ENCODE measurements at regions not wholly inside any gene's neighbourhood (a gene's known extent, or its start where the extent isn't known, plus 50 kb on each side); places are given as distances from the start of the nearest gene placed in this dataset.

DNA sequence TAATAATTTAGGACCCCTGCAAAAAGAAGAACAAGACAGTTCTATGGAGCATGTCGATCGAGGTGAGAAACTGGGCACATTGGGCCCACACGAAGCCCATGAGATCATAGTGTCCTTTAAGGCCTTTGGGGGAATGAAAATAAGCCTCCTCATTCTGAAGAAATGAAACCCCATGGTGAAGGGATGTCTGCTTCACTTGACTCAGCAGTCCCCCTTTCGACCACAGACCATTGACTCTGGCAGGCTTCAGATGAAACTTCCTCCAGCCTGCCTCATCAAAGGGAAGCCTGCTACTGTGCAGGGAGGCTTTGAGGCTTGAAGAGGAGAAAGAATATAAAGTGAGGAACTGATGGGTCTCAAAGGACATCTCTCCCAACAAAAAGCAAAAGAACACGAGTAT lies 144.2 kb upstream of the FBXL4 start:
- ATAC-seq (no peak), DNase-seq (no peak)
- H3K27ac ChIP-seq: no peak overlapping the region
- no peaks in the 10 kb centered on the region for H3K36me3 ChIP-seq
- no peaks in the 10 kb centered on the region for H3K9me3 ChIP-seq
- WGBS (ENCODE audit: insufficient coverage, low coverage, low lambda C conversion rate, missing lambda C conversion rate): 53% methylated on average over 5 of the region's 5 CpGs
- TF ChIP-seq, protein P1, sequence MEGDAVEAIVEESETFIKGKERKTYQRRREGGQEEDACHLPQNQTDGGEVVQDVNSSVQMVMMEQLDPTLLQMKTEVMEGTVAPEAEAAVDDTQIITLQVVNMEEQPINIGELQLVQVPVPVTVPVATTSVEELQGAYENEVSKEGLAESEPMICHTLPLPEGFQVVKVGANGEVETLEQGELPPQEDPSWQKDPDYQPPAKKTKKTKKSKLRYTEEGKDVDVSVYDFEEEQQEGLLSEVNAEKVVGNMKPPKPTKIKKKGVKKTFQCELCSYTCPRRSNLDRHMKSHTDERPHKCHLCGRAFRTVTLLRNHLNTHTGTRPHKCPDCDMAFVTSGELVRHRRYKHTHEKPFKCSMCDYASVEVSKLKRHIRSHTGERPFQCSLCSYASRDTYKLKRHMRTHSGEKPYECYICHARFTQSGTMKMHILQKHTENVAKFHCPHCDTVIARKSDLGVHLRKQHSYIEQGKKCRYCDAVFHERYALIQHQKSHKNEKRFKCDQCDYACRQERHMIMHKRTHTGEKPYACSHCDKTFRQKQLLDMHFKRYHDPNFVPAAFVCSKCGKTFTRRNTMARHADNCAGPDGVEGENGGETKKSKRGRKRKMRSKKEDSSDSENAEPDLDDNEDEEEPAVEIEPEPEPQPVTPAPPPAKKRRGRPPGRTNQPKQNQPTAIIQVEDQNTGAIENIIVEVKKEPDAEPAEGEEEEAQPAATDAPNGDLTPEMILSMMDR (IDR thresholded peaks at IDR 0.05): no peak
- no peak for TF ChIP-seq POLR2A (IDR thresholded peaks at IDR 0.05)
- no peak overlapping the region for H3K4me3 ChIP-seq
- H3K4me1 ChIP-seq: no peaks in the 10 kb centered on the region
- intact Hi-C loops (cut with DNase I): no loop called here
- H3K27me3 ChIP-seq: no peaks in the 10 kb centered on the region

DNA sequence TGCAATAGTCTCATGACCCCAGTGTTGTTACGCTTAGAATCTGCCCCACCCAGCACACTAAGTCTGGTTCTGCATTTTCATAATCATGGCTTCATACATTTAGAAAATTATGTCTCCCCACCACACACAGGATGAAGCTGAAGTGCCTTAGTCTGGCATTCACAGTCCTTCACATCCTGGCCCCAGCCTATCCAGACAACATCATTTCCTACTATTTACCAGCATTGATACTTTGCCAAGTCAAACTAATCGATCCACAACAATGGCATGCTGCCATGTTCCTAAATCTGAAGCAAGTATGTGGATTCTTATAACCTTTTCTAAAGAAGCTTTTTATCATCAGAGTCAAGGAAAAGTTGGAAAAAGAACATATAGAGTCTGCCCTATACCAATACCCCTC lies 132.4 kb upstream of the FBXL4 start:
- DNase-seq: peak in 1 of 3 donors; percentile 49
- WGBS (ENCODE audit: insufficient coverage, low coverage, low lambda C conversion rate, missing lambda C conversion rate): 8% methylated on average over 2 of the region's 2 CpGs
- H3K36me3 ChIP-seq: no peaks in the 10 kb centered on the region
- TF ChIP-seq, protein P1 (IDR thresholded peaks at IDR 0.05): no peak
- TF ChIP-seq POLR2A (IDR thresholded peaks at IDR 0.05): no peak
- no peaks in the 10 kb centered on the region for H3K27me3 ChIP-seq
- no peaks in the 10 kb centered on the region for H3K4me1 ChIP-seq
- ATAC-seq: peak; percentile 81 to 89 (median 88)
- intact Hi-C loops (cut with DNase I): no loop called here
- no peaks in the 10 kb centered on the region for H3K9me3 ChIP-seq
- no peak overlapping the region for H3K27ac ChIP-seq
- no peak overlapping the region for H3K4me3 ChIP-seq

DNA sequence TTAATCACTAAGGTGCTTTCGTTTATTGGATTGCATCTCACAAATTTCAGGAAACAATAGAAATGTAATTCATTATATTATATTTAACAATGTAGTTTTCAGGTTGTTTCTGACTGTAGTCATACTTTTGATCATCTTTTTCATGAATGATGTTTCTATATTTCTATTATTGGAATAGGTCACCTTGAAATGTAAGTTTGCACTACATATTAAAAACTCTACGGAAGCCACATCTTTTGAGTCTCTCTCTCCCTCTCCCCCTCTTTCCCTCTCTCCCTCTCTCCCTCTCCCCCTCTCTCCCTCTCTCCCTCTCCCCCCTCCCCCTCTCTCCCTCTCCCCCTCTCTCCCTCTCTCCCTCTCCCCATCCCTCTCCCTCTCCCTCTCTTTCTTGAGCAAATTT lies 131.3 kb upstream of the FBXL4 start:
- intact Hi-C loops (cut with DNase I): no loop called here
- no peaks in the 10 kb centered on the region for H3K9me3 ChIP-seq
- 70% methylated on average over 2 of the region's 2 CpGs for WGBS (ENCODE audit: insufficient coverage, low coverage, low lambda C conversion rate, missing lambda C conversion rate)
- no peaks in the 10 kb centered on the region for H3K27me3 ChIP-seq
- H3K27ac ChIP-seq: no peak overlapping the region
- H3K36me3 ChIP-seq: no peaks in the 10 kb centered on the region
- no peaks in the 10 kb centered on the region for H3K4me1 ChIP-seq
- DNase-seq (no peak), ATAC-seq (no peak)
- H3K4me3 ChIP-seq: no peak overlapping the region
- TF ChIP-seq, protein P1 (IDR thresholded peaks at IDR 0.05): no peak
- no peak for TF ChIP-seq POLR2A (IDR thresholded peaks at IDR 0.05)

DNA sequence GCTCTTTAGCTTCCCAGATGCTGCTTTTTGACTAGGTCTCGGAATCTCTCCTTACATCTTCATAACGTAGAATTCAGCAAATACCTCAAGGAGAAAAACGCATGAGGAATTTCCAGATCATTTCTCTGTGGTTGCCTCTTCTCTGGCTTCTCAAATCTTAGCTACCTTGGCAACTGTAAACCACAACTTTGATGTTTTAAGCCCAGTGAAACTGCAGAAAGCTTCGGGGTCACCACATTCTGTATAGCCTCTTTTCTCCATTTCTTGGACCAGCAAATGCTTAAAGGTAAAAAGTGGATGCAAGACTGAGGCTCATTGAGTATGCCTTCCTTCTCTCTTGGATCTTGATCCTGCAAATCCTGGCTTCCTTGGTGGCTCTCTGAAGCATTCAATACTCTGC lies 125.5 kb upstream of the FBXL4 start:
- Histone ChIP-seq H3K9me3 (no peaks in the 10 kb centered on the region), H3K4me3 (no peak overlapping the region), H3K27me3 (no peaks in the 10 kb centered on the region), H3K27ac (no peak overlapping the region), H3K36me3 (no peaks in the 10 kb centered on the region), H3K4me1 (no peaks in the 10 kb centered on the region)
- 56% methylated on average over 4 of the region's 4 CpGs for WGBS (ENCODE audit: insufficient coverage, low coverage, low lambda C conversion rate, missing lambda C conversion rate)
- ATAC-seq (no peak), DNase-seq (no peak)
- no peak for TF ChIP-seq POLR2A (IDR thresholded peaks at IDR 0.05)
- TF ChIP-seq, protein P1 (IDR thresholded peaks at IDR 0.05): no peak
- intact Hi-C loops (cut with DNase I): no loop called here

DNA sequence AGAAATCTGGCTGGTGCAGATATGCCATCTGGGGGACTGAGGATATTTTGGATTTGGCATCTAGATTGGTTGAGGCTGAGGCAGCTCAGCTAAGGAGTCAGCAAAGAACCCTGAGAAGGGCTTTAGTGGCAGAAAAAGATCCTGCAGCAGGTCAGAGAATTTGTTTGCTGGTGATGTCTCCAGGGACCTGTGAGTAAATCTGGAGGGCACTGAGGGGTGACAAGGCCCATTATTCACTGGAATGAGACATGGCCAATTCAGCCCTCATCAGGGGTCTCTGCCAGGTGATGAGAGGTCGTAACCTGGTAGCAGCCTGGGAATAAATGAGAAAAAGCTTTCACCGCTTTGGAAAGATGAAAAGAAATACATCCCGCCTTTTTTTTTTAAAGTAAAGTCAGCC lies 118.3 kb upstream of the FBXL4 start:
- no peak for ATAC-seq
- Histone ChIP-seq H3K27ac (no peak overlapping the region), H3K36me3 (no peaks in the 10 kb centered on the region), H3K4me3 (no peak overlapping the region), H3K27me3 (no peaks in the 10 kb centered on the region), H3K9me3 (no peaks in the 10 kb centered on the region), H3K4me1 (no peaks in the 10 kb centered on the region)
- no peak for DNase-seq
- WGBS (ENCODE audit: insufficient coverage, low coverage, low lambda C conversion rate, missing lambda C conversion rate): 69% methylated on average over 3 of the region's 3 CpGs
- intact Hi-C loops (cut with DNase I): no loop called here
- no peak for TF ChIP-seq POLR2A (IDR thresholded peaks at IDR 0.05)
- TF ChIP-seq, protein P1 (IDR thresholded peaks at IDR 0.05): no peak
